Osteoblast (primary cell): ENCODE measurements at regions not wholly inside any gene's neighbourhood (a gene's known extent, or its start where the extent isn't known, plus 50 kb on each side); places are given as distances from the start of the nearest gene placed in this dataset.
"Not testable (repeated sequence)": the region's sequence is repeated elsewhere in the genome, so short reads cannot be mapped to it uniquely, and the experiment has no call there.

Experiments
- DNase-seq: peaks from one replicate; pipeline ENCODE4 v3.0.0; 2011; ENCODE audit warnings: low spot score, mixed read lengths; ENCODE audit not compliant: insufficient read length; ENCODE audit errors: missing footprints
- H2AFZ ChIP-seq: 2 replicates; pipeline ENCODE4 v1.6.0; 2011; ENCODE audit warnings: mild to moderate bottlenecking, low read length
- H3K27ac ChIP-seq: 2 replicates; pipeline ENCODE4 v1.5.1; 2011; ENCODE audit warnings: mild to moderate bottlenecking, low read depth, low read length, moderate library complexity
- H3K27me3 ChIP-seq: 2 replicates; pipeline ENCODE4 v1.6.0; 2012; ENCODE audit warnings: mild to moderate bottlenecking, control low read depth, inconsistent platforms, low read length, moderate library complexity; ENCODE audit not compliant: insufficient read depth
- H3K36me3 ChIP-seq: 2 replicates; pipeline ENCODE4 v1.5.1; 2011; ENCODE audit warnings: mild to moderate bottlenecking, low read length, control low read depth, moderate library complexity; ENCODE audit not compliant: insufficient read depth
- H3K4me1 ChIP-seq: 2 replicates; pipeline ENCODE4 v1.5.1; 2011; ENCODE audit warnings: mild to moderate bottlenecking, low read length, control low read depth, moderate library complexity; ENCODE audit not compliant: insufficient read depth
- H3K4me2 ChIP-seq: 2 replicates; pipeline ENCODE4 v1.6.0; 2011; ENCODE audit warnings: mild to moderate bottlenecking, low read length; ENCODE audit not compliant: insufficient read depth
- H3K4me3 ChIP-seq: fragments of 200-600 bp; sonication (generic); 3 replicates; pipeline ENCODE4 v1.5.1; 2012; ENCODE audit warnings: mild to moderate bottlenecking, low read length, inconsistent platforms; ENCODE audit not compliant: insufficient read depth
- H3K79me2 ChIP-seq: 2 replicates; pipeline ENCODE4 v1.6.0; 2012; ENCODE audit warnings: mild to moderate bottlenecking, low read length, control low read depth, inconsistent platforms; ENCODE audit not compliant: insufficient read depth
- H3K9me3 ChIP-seq: 2 replicates; pipeline ENCODE4 v1.5.1; 2011; ENCODE audit warnings: low read depth, low read length, control low read depth
- H4K20me1 ChIP-seq: 2 replicates; pipeline ENCODE4 v1.6.0; 2012; ENCODE audit warnings: mild to moderate bottlenecking, low read length, control low read depth; ENCODE audit not compliant: insufficient read depth
- TF ChIP-seq, protein P1 (sequence below): IDR thresholded peaks from 2 replicates; pipeline ENCODE4 v1.5.1; 2011; ENCODE audit warnings: mild to moderate bottlenecking, low read depth, low read length, moderate library complexity; ENCODE audit errors: extremely low read depth

DNA sequence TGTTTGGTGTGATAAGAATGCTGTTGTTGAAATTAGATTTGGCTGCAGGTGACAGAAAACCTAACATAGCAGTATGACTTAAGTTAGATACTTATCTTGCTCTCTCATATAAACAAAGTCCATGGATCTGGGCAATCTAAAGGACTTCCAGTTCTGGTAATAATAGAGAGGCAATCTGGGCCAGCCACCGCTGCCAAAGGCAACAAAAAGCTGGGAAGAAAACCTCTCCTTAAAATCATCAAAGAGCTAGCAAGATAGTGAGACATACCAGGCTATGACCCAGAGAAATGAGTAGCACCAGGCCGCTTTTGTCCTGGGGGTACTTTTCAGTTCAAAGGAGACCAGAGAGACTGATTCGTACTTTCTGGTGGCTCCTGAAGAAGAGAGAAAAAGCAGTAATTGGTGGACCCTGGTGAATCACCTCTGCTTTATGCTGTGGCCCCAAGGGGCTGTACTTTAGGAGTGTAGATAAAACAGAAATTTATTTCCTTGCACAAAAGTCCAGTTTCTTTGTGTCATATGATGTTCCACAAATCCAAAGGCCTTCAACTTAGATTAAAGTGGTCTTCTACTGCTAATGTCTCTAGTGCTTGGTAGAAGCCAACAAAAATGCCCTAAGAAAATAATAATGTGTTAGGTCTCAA is 125.4 kb downstream of the TBX19 start:
- H3K4me2 ChIP-seq = no peak overlapping the region
- TF ChIP-seq, protein P1, sequence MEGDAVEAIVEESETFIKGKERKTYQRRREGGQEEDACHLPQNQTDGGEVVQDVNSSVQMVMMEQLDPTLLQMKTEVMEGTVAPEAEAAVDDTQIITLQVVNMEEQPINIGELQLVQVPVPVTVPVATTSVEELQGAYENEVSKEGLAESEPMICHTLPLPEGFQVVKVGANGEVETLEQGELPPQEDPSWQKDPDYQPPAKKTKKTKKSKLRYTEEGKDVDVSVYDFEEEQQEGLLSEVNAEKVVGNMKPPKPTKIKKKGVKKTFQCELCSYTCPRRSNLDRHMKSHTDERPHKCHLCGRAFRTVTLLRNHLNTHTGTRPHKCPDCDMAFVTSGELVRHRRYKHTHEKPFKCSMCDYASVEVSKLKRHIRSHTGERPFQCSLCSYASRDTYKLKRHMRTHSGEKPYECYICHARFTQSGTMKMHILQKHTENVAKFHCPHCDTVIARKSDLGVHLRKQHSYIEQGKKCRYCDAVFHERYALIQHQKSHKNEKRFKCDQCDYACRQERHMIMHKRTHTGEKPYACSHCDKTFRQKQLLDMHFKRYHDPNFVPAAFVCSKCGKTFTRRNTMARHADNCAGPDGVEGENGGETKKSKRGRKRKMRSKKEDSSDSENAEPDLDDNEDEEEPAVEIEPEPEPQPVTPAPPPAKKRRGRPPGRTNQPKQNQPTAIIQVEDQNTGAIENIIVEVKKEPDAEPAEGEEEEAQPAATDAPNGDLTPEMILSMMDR = no peak
- H3K36me3 ChIP-seq = no peaks in the 10 kb centered on the region
- H3K27me3 ChIP-seq = no peaks in the 10 kb centered on the region
- no peak overlapping the region for H2AFZ ChIP-seq
- H3K4me3 ChIP-seq = no peak overlapping the region
- no peaks in the 10 kb centered on the region for H3K9me3 ChIP-seq
- no peaks in the 10 kb centered on the region for H4K20me1 ChIP-seq
- no peaks in the 10 kb centered on the region for H3K79me2 ChIP-seq
- H3K4me1 ChIP-seq = no peaks in the 10 kb centered on the region
- no peak for DNase-seq
- no peak overlapping the region for H3K27ac ChIP-seq

DNA sequence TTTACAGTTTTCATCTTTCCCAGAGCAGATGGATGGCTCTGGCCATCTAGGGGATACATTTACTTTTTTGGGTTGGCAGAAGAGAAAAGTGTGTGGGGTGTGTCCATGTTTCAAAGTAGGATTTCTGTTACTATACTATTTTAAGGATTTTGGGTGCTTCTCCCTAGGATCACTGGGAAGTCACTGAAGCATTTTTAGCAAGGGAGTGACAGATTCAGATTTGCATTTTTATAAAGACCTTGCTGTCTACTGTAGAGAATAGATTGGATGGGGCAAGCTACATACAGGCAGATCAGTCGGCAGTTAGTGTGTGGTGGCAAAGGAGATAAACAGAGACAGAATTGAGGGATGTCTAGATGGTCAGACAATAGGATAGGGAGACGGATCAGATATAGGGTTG is 122.5 kb downstream of the TBX19 start:
- Histone ChIP-seq H2AFZ (no peak overlapping the region), H3K4me3 (no peak overlapping the region), H3K9me3 (no peaks in the 10 kb centered on the region), H3K36me3 (no peaks in the 10 kb centered on the region), H3K27me3 (no peaks in the 10 kb centered on the region), H4K20me1 (no peaks in the 10 kb centered on the region), H3K4me2 (no peak overlapping the region), H3K4me1 (no peaks in the 10 kb centered on the region), H3K79me2 (no peaks in the 10 kb centered on the region), H3K27ac (no peak overlapping the region)
- TF ChIP-seq, protein P1 = no peak
- DNase-seq = no peak

DNA sequence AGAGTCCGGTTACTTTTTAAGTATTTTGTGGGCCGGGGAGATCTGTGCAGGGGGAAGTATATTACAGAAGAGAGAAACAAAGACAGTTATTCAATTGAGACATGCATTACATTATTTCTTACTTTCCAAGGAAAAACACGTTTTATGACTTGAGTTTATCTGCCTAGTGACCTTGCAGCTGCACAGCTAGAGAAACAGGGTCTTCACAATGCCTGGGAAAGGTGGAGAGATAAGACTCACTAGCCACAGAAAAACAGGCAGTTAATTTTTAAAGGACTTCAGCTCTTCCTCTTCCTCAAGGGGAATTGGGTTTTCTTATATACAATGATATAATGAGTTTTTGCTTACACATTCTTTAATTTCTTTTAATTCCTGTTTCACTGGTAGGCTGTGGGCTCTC is 121.8 kb downstream of the TBX19 start:
- H3K36me3 ChIP-seq, H3K9me3 ChIP-seq, H2AFZ ChIP-seq, H3K27ac ChIP-seq, H3K27me3 ChIP-seq, H3K4me3 ChIP-seq, H3K4me1 ChIP-seq, H4K20me1 ChIP-seq, H3K4me2 ChIP-seq, DNase-seq, H3K79me2 ChIP-seq: not testable (repeated sequence)

DNA sequence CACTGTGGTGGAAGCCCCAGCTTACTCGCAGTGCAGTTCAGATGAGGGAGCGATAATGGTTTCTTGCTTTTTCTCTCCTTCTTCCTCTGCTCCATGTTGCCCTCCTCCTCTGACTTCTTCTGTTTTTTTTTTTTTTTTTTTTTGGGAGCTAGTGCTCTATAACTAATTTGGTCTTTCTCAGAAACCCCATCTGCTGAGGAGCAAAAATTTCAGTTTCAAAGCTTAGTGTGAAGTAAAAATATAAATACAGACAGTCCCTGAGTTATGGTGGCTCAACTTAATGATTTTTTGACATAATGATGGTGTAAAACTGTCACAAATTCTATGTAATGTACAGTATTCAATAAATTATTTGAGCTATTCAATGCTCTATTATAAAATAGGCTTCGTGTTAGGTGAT is 120.7 kb downstream of the TBX19 start:
- no peaks in the 10 kb centered on the region for H3K36me3 ChIP-seq
- H3K27ac ChIP-seq = no peak overlapping the region
- no peak overlapping the region for H3K4me3 ChIP-seq
- H4K20me1 ChIP-seq = no peaks in the 10 kb centered on the region
- TF ChIP-seq, protein P1 = no peak
- DNase-seq = no peak
- H3K4me1 ChIP-seq = no peaks in the 10 kb centered on the region
- H3K4me2 ChIP-seq = no peak overlapping the region
- H2AFZ ChIP-seq = no peak overlapping the region
- H3K79me2 ChIP-seq = no peaks in the 10 kb centered on the region
- no peaks in the 10 kb centered on the region for H3K9me3 ChIP-seq
- H3K27me3 ChIP-seq = no peaks in the 10 kb centered on the region
